Tongue (tissue), 1 donor: ENCODE measurements at regions not wholly inside any gene's neighbourhood (a gene's known extent, or its start where the extent isn't known, plus 50 kb on each side); places are given as distances from the start of the nearest gene placed in this dataset.
A peak's percentile ranks its signal among the peaks of the same experiment; 100 is the strongest.

ENCODE experiments used
- DNase-seq: peaks from one replicate; pipeline ENCODE4 v3.0.0-alpha.2; 2015

DNA sequence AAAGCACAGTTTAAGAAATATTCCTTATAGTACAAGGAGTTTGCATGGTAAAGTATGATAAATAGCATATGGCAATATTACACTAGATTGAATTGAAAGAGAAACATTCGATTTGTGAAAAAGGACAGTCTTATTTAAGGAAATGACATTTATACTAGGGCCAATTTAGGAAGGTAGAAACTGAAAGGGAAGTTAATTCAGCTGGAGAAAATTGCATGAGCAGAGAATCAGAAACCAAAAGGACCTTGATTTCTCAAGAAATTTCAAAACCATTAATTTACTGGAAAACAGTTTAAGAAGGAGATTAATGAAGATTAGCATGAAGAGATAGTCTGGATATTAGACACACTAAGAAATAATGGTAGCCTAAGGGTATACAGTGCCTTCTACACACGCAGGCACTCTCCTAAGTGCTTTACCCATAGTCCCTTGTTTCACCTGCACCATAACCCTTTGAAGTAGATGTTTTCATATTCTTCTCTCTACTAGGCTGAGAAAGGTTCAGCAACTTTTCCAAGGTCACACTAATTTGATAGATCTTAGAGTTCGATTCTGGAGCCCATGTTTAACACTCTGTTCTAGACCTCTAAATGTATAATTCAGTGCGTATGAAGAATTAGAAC, 259.1 kb upstream of the SLIT2 start:
- DNase-seq, result no peak

DNA sequence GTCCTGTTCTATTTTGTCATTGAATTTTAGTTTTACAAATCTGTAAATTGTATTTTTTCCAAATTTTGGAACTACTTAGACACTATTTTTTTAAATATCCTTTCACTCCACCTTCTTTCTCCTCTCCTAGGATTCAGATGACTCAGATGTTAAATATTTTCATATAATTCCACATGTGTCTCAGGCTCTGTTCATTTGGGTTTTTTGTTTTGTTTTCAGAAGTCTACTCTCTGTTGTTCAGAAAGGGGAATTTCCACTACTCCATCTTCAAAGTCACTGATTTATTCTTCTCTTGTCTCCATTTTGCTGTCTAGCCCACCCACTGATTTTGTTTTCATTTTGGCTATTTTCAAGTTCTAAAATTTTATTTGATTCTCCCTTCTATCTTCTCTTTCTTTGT, 264.0 kb upstream of the SLIT2 start:
- DNase-seq, result no peak

DNA sequence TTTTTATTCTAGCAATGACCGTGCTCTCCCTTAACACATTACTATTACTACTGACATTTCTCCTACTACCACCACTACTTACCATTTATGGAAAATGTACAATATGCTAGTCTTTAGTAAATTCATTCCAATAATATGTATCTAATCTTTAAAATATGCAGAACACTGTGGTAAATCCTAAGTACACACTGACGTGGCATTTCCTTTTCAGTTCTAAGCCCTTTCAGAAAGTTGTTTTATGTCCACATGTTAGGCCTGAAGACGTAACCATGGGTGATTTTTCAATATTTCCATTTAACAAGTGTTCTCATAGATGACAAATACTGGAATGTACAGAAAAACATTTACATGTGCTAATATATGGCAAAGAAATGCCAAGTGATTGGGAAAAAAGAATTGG, 268.6 kb upstream of the SLIT2 start:
- DNase-seq, result peak; percentile 39

DNA sequence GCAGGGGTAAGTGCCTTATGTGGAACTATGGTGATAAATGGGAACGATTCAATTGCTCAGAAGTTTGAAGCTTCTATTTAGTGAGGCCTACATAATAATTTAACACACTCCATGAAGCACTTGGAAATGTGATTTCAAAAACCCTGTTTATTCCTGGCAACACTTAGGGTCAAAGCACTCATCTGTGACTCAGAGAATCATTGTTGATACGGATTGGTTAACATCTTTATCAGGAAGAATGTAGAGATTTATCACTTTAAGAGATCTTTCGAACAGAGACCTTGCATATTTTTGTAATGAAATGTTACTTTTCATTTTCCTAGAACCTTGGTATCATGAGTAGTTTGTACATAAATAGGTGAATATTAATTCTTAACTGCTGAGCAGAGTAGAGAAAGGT, 269.1 kb upstream of the SLIT2 start:
- no peak for DNase-seq

DNA sequence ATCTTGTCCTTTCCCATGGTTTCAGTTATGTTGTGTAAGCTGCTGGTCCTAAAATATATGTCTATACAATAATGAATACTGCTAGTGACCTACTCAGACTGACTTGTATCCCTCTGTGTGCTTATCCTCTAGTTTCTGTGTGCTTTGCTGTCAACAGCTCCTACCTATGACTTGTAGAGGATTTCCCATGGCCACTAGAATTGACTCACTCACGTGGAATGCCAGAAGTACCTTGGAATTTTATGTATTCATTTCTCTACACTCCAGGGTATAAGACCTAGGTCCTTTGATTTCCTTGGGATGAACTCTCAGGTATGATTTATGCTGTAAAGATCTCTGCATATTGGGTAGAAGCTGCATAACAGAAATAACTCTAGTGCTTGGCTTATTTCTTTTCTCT, 279.9 kb upstream of the SLIT2 start:
- no peak for DNase-seq

- DNase-seq, result no peak
Measured at GRCh38 chr4:19969492-19969891, 282.2 kb upstream of the SLIT2 start.

DNA sequence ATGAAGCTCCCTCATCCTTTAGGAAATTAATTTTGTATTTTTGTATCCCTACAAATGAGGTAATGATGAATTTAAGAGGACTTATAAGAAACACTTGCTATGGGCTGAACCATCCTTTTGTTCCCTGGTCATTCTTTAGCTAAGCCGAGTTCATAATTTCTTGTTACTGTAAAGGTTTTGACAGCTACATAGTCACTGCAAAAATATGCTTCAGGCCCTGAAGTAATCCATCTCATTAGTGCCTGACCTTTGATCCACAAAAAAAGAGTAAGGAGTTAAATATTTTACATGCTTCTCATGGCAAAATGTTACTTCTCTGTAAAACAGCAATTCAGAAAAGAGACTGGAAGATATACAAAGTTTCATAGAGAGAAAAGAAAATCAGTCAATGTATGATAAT, 290.6 kb upstream of the SLIT2 start:
- DNase-seq, result no peak

DNA sequence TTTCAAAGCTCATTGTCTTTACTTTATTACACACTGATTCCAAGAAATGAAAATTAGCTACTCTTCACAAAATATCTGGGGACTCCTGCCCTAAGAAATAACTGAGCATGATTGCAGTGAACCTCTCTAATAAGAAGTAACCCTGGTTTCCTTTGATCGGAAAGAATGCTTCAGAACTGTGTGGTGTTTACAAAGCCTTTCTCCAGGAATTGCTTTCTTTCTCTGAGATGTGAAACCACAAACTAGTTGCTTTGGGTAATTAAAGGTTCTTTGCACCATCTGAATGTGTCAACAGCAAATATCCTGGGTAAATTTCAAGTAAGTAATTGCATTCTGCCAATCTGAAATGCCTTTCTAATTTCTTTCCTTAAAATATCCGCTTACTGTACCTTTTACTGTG, 292.9 kb upstream of the SLIT2 start:
- no peak for DNase-seq

GRCh38 chr4:19947349-19947748, 304.4 kb upstream of the SLIT2 start:
- no peak for DNase-seq

- peak; percentile 2 for DNase-seq
Measured at GRCh38 chr4:19945979-19946380, 305.7 kb upstream of the SLIT2 start.

DNA sequence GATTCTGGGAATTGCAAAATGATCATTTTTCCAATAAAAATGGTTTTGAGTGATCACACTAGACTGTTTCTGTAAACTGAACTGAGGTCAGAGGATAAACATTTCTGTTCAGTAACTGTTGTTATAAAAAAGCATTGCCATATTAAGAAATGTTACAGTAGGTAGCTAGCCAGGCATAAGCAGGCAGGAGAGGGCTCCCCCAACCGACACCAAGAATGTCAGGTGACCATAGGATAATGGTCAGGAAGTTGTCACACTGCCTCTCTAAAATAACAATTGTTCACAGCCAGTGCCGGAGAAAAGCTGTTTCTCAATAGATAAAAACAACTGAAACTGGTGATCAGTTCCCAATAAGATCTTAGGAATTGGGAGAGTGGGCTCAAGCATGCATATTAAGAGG, 306.2 kb upstream of the SLIT2 start:
- DNase-seq, result no peak

- no peak for DNase-seq
Measured at GRCh38 chr4:19944806-19945205, 306.9 kb upstream of the SLIT2 start.

DNA sequence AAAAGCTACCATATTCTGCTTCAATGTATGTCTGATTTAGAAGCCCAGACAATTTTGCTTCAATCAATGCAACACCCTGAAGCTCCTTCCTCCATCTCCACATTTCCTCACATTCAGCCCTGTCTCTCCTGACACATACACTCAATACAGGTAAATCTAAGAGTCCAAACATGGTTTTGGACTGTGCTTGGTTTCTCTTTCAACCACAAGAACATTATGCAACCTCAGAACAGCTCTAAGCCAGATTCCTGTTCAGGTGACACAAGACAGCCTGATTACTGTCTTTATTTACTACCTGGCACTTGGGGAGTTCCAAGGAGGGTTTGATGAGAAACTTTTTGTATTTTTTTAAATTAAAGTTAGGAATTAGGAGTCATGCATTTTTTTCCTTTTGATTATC, 307.5 kb upstream of the SLIT2 start:
- no peak for DNase-seq

DNA sequence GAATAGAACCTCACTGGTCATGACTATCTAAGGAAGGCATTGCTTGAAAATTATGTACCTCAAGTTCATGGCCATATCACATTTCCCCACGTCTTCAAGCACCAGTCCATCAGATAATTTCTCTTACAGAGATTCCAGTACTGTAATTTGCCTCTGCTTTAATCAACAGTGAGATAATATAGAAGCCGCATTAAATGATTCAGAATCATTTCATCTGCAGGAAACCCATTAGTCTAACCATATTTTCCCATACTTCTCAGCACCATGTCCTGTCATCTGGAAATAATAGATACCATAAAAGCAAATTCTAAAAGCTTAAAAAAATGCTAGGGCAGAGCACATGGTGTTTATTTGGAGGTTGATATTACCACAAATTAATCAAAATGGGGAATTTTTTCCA, 310.3 kb upstream of the SLIT2 start:
- no peak for DNase-seq

- no peak for DNase-seq
Measured at GRCh38 chr4:19940861-19941260, 310.8 kb upstream of the SLIT2 start.

DNA sequence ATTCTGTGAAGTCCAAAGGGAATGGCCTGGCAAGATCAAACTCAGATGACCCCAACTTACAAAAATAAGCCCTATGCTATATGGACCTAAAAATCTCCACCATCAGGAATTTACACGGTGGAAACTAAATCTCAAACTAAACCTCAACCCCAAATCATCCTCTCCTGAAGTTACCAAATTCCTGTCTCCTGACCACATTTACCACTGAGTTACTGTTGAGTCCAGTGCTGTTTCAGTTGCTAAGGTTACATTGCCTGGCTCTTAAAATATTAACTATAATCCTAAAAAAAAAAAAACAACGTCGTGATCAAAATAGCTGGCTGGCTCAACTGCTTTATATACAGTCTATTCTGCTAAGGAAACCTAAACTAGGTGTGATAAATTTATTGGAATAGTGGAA, 315.2 kb upstream of the SLIT2 start:
- DNase-seq, result peak; percentile 7

- DNase-seq, result no peak
Measured at GRCh38 chr4:19930742-19931141, 321.0 kb upstream of the SLIT2 start.

- DNase-seq, result no peak
Measured at GRCh38 chr4:19927381-19927780, 324.3 kb upstream of the SLIT2 start.

DNA sequence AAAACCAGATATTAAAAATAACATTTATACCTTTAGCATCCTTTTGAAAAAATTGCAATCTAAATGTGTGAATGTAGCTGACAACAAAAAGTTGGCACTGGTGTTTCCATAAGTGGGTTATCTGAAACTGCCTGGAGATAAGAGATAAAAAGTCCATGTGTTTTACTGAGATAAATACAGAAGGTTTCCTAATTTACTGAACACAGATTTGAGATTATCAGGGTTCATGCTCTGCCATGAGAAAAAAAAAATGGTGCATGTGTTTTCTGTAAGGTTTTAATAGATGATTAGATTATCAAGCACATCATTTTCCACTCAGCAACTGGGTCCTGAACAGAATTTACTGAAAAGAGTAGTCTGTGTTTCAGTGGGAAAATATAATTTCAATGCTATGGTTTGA, 326.2 kb upstream of the SLIT2 start:
- DNase-seq, result no peak

DNA sequence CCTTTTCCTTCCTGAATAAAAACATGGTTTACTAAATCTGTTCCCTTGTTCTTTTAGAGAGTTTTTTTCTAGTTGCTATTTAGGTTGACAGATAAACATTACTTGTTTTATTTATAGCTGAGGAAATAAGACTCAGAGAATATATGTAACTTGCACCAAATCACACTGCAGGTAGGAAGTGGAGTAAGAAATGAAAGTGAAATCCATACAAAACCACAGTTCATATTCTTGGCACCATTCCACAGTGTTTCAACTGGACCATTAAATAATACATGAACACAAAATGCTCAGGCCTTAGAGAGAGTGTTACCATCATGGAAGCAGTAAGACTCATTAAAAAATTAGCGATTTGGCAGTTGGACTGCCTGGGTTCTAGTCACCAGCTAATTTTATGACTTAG, 326.9 kb upstream of the SLIT2 start:
- no peak for DNase-seq

- DNase-seq, result no peak
Measured at GRCh38 chr4:19915276-19915675, 336.4 kb upstream of the SLIT2 start.

DNA sequence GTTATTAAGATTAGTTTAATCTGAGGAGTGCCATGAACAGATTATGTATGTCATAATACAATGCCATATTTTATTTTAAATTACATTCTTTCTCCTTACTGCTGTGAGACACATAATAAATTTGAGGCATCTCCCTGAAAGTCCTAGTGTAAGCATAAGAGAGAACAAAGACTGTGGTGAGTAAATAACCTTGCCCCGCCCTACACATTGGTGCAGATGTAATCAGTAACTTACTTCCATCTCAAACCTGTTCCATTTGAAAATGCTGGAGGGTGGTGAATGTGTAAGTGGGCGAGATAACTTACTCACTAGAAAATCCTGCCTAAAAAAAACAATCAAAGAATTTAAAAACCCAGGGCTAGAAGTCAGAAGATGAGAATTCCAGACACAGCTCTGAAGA, 338.1 kb upstream of the SLIT2 start:
- DNase-seq, result no peak

GRCh38 chr4:19910861-19911525, 340.7 kb upstream of the SLIT2 start:
- no peak for DNase-seq

DNA sequence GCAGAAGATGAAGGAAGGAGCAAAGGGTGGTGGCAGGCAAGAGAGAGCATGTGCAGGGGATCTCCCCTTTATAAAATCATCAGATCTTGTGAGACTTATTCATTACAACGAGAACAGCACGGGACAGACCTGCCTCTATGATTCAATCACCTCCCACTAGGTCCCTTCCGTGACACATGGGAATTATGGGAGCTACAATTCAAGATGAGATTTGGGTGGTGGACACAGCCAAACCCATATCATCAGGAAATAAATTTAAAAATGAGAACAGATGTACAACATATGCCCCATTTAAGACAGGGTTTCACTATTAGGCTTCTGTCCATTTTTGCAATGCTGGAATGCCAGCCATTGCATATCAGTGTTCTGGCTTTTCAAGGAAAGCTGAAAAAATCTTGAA, 346.7 kb upstream of the SLIT2 start:
- DNase-seq, result no peak

GRCh38 chr4:19888587-19888986, 363.1 kb upstream of the SLIT2 start:
- DNase-seq, result no peak
